Panc1 (cell line): ENCODE measurements at regions not wholly inside any gene's neighbourhood (a gene's known extent, or its start where the extent isn't known, plus 50 kb on each side); places are given as distances from the start of the nearest gene placed in this dataset.

ENCODE experiments used
- ATAC-seq: fragments of 200-7000 bp; cut with Tn5 transposase; 2 replicates; pipeline ENCODE4 v1.9.1; 2020; ENCODE audit warnings: mild to moderate bottlenecking, moderate library complexity
- BruUV-seq: library from RNA; stranded (reverse); fragments of 400-500 nt; replicated peaks from 2 replicates; lab custom pipeline; 2021; lab: Mats Ljungman, UMichigan
- CTCF ChIA-PET: fragments of 300-600 bp; sonication (Branson Sonifier 250); formaldehyde crosslinking; loops from one replicate; lab custom pipeline; 2022; ENCODE audit warnings: antibody characterized with exemption; lab: Charles Lee
- POLR2A ChIA-PET: fragments of 300-600 bp; sonication (Branson Sonifier 250); formaldehyde crosslinking; loops from one replicate; lab custom pipeline; 2022; ENCODE audit warnings: antibody characterized with exemption; lab: Charles Lee
- DNase-seq: peaks from one replicate; pipeline ENCODE4 v3.0.0-alpha.2; 2010; ENCODE audit warnings: low read depth, low spot score
- H3K27ac ChIP-seq: 2 replicates; pipeline ENCODE4 v1.5.1; 2011; ENCODE audit warnings: mild to moderate bottlenecking, low read length, inconsistent platforms
- H3K27me3 ChIP-seq: fragments of 200-500 bp; sonication (Bioruptor generic); 2 replicates; pipeline ENCODE4 v1.6.0; 2014; ENCODE audit warnings: low read length, inconsistent platforms; ENCODE audit not compliant: control insufficient read depth, insufficient read depth
- H3K36me3 ChIP-seq: fragments of 200-500 bp; sonication (Bioruptor generic); 2 replicates; pipeline ENCODE4 v1.5.1; 2014; ENCODE audit warnings: inconsistent platforms, mild to moderate bottlenecking, low read length, moderate library complexity; ENCODE audit not compliant: control insufficient read depth, insufficient read depth
- H3K4me1 ChIP-seq: 2 replicates; pipeline ENCODE4 v1.5.1; 2011; ENCODE audit warnings: inconsistent platforms, mild to moderate bottlenecking, low read length, moderate library complexity; ENCODE audit not compliant: control insufficient read depth, insufficient read depth
- H3K4me3 ChIP-seq, 2 experiments: 2 replicates each; pipeline ENCODE4 v1.5.1; 2011 to 2012; ENCODE audit warnings: low read depth in 2 of 2, low read length in 2 of 2, mild to moderate bottlenecking in 2 of 2, inconsistent platforms in 1 of 2, moderate library complexity in 1 of 2
- H3K9me3 ChIP-seq: fragments of 200-500 bp; sonication (Bioruptor generic); 2 replicates; pipeline ENCODE4 v1.5.1; 2014; ENCODE audit warnings: low read depth, mild to moderate bottlenecking, inconsistent platforms, low read length, moderate library complexity; ENCODE audit not compliant: control insufficient read depth, insufficient read depth
- CTCF ChIP-seq: fragments of 450-650 bp; IDR thresholded peaks from 2 replicates; pipeline ENCODE4 v1.5.1; 2017; ENCODE audit warnings: mild to moderate bottlenecking
- POLR2AphosphoS5 ChIP-seq: IDR thresholded peaks from 2 replicates; pipeline ENCODE4 v1.6.1; 2012; ENCODE audit warnings: mild to moderate bottlenecking, low read depth, low read length, moderate library complexity
- REST ChIP-seq, 2 experiments: IDR thresholded peaks; 2 replicates each; pipeline ENCODE4 v1.6.1; 2011 to 2012; ENCODE audit warnings: low read depth in 2 of 2, control low read depth in 1 of 2, low read length in 1 of 2, mild to moderate bottlenecking in 1 of 2, moderate library complexity in 1 of 2; ENCODE audit not compliant: insufficient read depth in 1 of 2
- SIN3A ChIP-seq: IDR thresholded peaks from 2 replicates; pipeline ENCODE4 v1.6.1; 2012; ENCODE audit warnings: low read depth, mild to moderate bottlenecking, low read length, moderate library complexity, borderline replicate concordance; ENCODE audit not compliant: insufficient read depth
- TCF7L2 ChIP-seq: IDR thresholded peaks from 2 replicates; pipeline ENCODE4 v1.6.1; 2011; ENCODE audit warnings: mild to moderate bottlenecking, low read depth, low read length, inconsistent platforms
- in situ Hi-C: cut with HindIII; loops from 2 replicates; pipeline ENCODE4 v1.10.0; 2016; ENCODE audit warnings: low sequenced_read_pairs, low pct_unique_long_range_greater_than_20kb
- intact Hi-C: fragments of 100-400 bp; cut with micrococcal nuclease; formaldehyde crosslinking; loops from one replicate; pipeline ENCODE4 v1.10.0; 2022; ENCODE audit not compliant: unreplicated experiment

DNA sequence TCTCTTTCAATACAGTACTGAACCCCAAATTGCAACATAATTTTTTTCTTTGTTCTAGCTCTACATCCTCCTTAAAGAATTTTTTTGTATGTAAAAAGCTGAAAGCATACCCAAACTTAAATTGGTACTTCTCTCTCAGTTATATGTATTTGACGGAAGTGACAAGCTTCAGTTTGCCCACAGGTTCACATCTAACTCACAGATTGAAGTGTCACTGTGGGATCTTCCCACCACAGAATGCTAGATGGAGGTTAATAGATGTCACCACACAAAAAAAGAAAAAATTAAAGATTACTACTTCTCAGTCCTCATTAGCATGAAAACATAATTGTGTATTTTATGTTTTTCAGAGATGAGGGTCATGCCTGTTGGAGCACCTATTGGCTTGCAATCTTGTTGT, 150.9 kb upstream of the GHITM start:
- ChIA-PET CTCF (no interaction called here), POLR2A (no interaction called here)
- H3K27ac ChIP-seq = no peak overlapping the region
- no TSS peak for BruUV-seq
- in situ Hi-C loops = no loop called here
- no peak overlapping the region for H3K4me3 ChIP-seq
- H3K4me1 ChIP-seq = no peaks in the 10 kb centered on the region
- H3K9me3 ChIP-seq = no peaks in the 10 kb centered on the region
- ATAC-seq (no peak), DNase-seq (no peak)
- intact Hi-C loops = no loop called here
- H3K36me3 ChIP-seq = no peaks in the 10 kb centered on the region
- H3K27me3 ChIP-seq = no peaks in the 10 kb centered on the region
- no peak for TF ChIP-seq SIN3A
- TF ChIP-seq CTCF = no peak
- TF ChIP-seq POLR2AphosphoS5 = no peak
- TF ChIP-seq TCF7L2 = no peak
- TF ChIP-seq REST (IDR thresholded peaks at IDR 0.05; ENCODE audit: insufficient read depth in 1 of 2, low read depth in 2 of 2, low read length in 1 of 2) = no peak

DNA sequence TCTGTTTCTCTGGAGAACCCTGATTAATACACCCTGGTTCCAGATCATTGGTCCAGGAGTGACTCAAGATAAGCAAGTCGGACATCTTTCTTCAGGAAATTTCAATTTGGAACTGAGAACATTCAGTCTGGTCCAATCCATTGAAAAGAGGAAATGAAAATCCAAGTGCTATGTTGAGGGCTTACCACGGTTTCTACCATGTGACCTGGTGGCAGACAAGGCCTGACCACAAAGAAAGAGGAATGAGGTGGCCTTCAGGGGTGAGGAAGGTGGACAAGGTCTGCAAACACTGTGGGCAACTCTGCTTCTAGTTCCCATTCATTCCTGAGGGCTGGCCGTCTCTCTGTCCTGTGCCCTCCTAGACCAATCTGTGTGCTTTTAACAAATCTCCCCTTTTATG, 149.2 kb upstream of the GHITM start:
- intact Hi-C loops = no loop called here
- Histone ChIP-seq H3K36me3 (no peaks in the 10 kb centered on the region), H3K27me3 (no peaks in the 10 kb centered on the region), H3K9me3 (no peaks in the 10 kb centered on the region), H3K4me1 (no peaks in the 10 kb centered on the region), H3K27ac (no peak overlapping the region), H3K4me3 (no peak overlapping the region)
- DNase-seq (no peak), ATAC-seq (no peak)
- CTCF ChIA-PET = no interaction called here
- in situ Hi-C loops = no loop called here
- BruUV-seq = no TSS peak
- no peak for TF ChIP-seq CTCF
- TF ChIP-seq REST (IDR thresholded peaks at IDR 0.05; ENCODE audit: insufficient read depth in 1 of 2, low read depth in 2 of 2, low read length in 1 of 2) = no peak
- no peak for TF ChIP-seq TCF7L2
- no peak for TF ChIP-seq SIN3A
- TF ChIP-seq POLR2AphosphoS5 = no peak
- POLR2A ChIA-PET = no interaction called here
